ENCODE measurements at regions not wholly inside any gene's neighbourhood (a gene's known extent, or its start where the extent isn't known, plus 50 kb on each side); places are given as distances from the start of the nearest gene placed in this dataset.
A peak's percentile ranks its signal among the peaks of the same experiment; 100 is the strongest.

GRCh38 chr6:28776269-28777146, 147.3 kb downstream of the TRIM27 start:
- H3K79me2 ChIP-seq (ENCODE audit: insufficient read depth, low read length) = no peaks in the 10 kb centered on the region
- H4K20me1 ChIP-seq (ENCODE audit: insufficient read depth, low read length) = no peaks in the 10 kb centered on the region
- peaks cover 92% of the 10 kb centered on the region for H3K27me3 Mint-ChIP-seq (ENCODE audit: low read depth, unreplicated experiment)
- H3K4me1 ChIP-seq (ENCODE audit: insufficient read depth, low read length) = no peaks in the 10 kb centered on the region
- FAIRE-seq (no peak), DNase-seq (ENCODE audit: low read depth) (no peak)
- TF ChIP-seq CTCF (IDR thresholded peaks at IDR 0.05; ENCODE audit: insufficient read depth, low read depth, low read length) = no peak
- no peak for TF ChIP-seq EZH2 (IDR thresholded peaks at IDR 0.05; ENCODE audit: insufficient read depth, low read length)
- H3K4me3 Mint-ChIP-seq (ENCODE audit: unreplicated experiment) = no peak overlapping the region
- H3K9me3 ChIP-seq (ENCODE audit: insufficient read depth, low read depth, low read length) = no peaks in the 10 kb centered on the region
- H3K9me3 Mint-ChIP-seq (ENCODE audit: unreplicated experiment) = peaks cover 23% of the 10 kb centered on the region
- H3K4me3 ChIP-seq (ENCODE audit: insufficient read depth, low read depth, low read length) = no peak overlapping the region
- H3K4me2 ChIP-seq (ENCODE audit: low read length) = no peak overlapping the region
- H3K27ac Mint-ChIP-seq (ENCODE audit: unreplicated experiment) = peak overlapping the region; percentile 18
- H3K4me1 Mint-ChIP-seq (ENCODE audit: low read depth, unreplicated experiment) = peaks cover 3% of the 10 kb centered on the region
- H3K36me3 Mint-ChIP-seq (ENCODE audit: low read depth, unreplicated experiment) = peaks cover 4% of the 10 kb centered on the region
- no peak overlapping the region for H2AFZ ChIP-seq (ENCODE audit: low read depth, low read length)
- no peaks in the 10 kb centered on the region for H3K36me3 ChIP-seq (ENCODE audit: insufficient read depth, low read length)
- H3K27me3 ChIP-seq (ENCODE audit: insufficient read depth, low read length) = peaks cover 82% of the 10 kb centered on the region
- H3K27ac ChIP-seq (ENCODE audit: low read depth, low read length) = no peak overlapping the region
- no peak overlapping the region for H3K9ac ChIP-seq (ENCODE audit: low read length)

GRCh38 chr6:28777147-28777461, 146.7 kb downstream of the TRIM27 start:
- no peaks in the 10 kb centered on the region for H3K79me2 ChIP-seq (ENCODE audit: insufficient read depth, low read length)
- H3K4me3 ChIP-seq (ENCODE audit: insufficient read depth, low read depth, low read length) = no peak overlapping the region
- no peak for FAIRE-seq
- H3K27me3 ChIP-seq (ENCODE audit: insufficient read depth, low read length) = peaks cover 81% of the 10 kb centered on the region
- TF ChIP-seq EZH2 (IDR thresholded peaks at IDR 0.05; ENCODE audit: insufficient read depth, low read length) (no peak), CTCF (IDR thresholded peaks at IDR 0.05; ENCODE audit: insufficient read depth, low read depth, low read length) (no peak)
- peaks cover 25% of the 10 kb centered on the region for H3K9me3 Mint-ChIP-seq (ENCODE audit: unreplicated experiment)
- H3K9me3 ChIP-seq (ENCODE audit: insufficient read depth, low read depth, low read length) = no peaks in the 10 kb centered on the region
- H3K36me3 ChIP-seq (ENCODE audit: insufficient read depth, low read length) = no peaks in the 10 kb centered on the region
- H3K36me3 Mint-ChIP-seq (ENCODE audit: low read depth, unreplicated experiment) = peaks cover 4% of the 10 kb centered on the region
- no peak overlapping the region for H3K27ac ChIP-seq (ENCODE audit: low read depth, low read length)
- no peaks in the 10 kb centered on the region for H3K4me1 ChIP-seq (ENCODE audit: insufficient read depth, low read length)
- no peak overlapping the region for H3K9ac ChIP-seq (ENCODE audit: low read length)
- H3K4me1 Mint-ChIP-seq (ENCODE audit: low read depth, unreplicated experiment) = peaks cover 3% of the 10 kb centered on the region
- no peaks in the 10 kb centered on the region for H4K20me1 ChIP-seq (ENCODE audit: insufficient read depth, low read length)
- H3K4me3 Mint-ChIP-seq (ENCODE audit: unreplicated experiment) = no peak overlapping the region
- no peak overlapping the region for H2AFZ ChIP-seq (ENCODE audit: low read depth, low read length)
- no peak overlapping the region for H3K4me2 ChIP-seq (ENCODE audit: low read length)
- H3K27me3 Mint-ChIP-seq (ENCODE audit: low read depth, unreplicated experiment) = peaks cover 92% of the 10 kb centered on the region
- H3K27ac Mint-ChIP-seq (ENCODE audit: unreplicated experiment) = no peak overlapping the region
- no peak for DNase-seq (ENCODE audit: low read depth)

GRCh38 chr6:28782113-28782673, 141.6 kb downstream of the TRIM27 start:
- Histone ChIP-seq H3K27me3 (ENCODE audit: insufficient read depth, low read length) (peaks cover 67% of the 10 kb centered on the region), H3K27ac (ENCODE audit: low read depth, low read length) (no peak overlapping the region), H3K9me3 (ENCODE audit: insufficient read depth, low read depth, low read length) (no peaks in the 10 kb centered on the region), H3K36me3 (ENCODE audit: insufficient read depth, low read length) (no peaks in the 10 kb centered on the region), H4K20me1 (ENCODE audit: insufficient read depth, low read length) (no peaks in the 10 kb centered on the region), H3K9ac (ENCODE audit: low read length) (no peak overlapping the region), H2AFZ (ENCODE audit: low read depth, low read length) (no peak overlapping the region), H3K4me1 (ENCODE audit: insufficient read depth, low read length) (no peaks in the 10 kb centered on the region), H3K4me3 (ENCODE audit: insufficient read depth, low read depth, low read length) (no peak overlapping the region), H3K4me2 (ENCODE audit: low read length) (no peak overlapping the region), H3K79me2 (ENCODE audit: insufficient read depth, low read length) (no peaks in the 10 kb centered on the region)
- TF ChIP-seq CTCF (IDR thresholded peaks at IDR 0.05; ENCODE audit: insufficient read depth, low read depth, low read length) = no peak
- no peak for TF ChIP-seq EZH2 (IDR thresholded peaks at IDR 0.05; ENCODE audit: insufficient read depth, low read length)
- Mint-ChIP-seq H3K27me3 (ENCODE audit: low read depth, unreplicated experiment) (peaks cover 89% of the 10 kb centered on the region), H3K36me3 (ENCODE audit: low read depth, unreplicated experiment) (peaks cover 2% of the 10 kb centered on the region), H3K27ac (ENCODE audit: unreplicated experiment) (no peak overlapping the region), H3K4me3 (ENCODE audit: unreplicated experiment) (no peak overlapping the region), H3K9me3 (ENCODE audit: unreplicated experiment) (peaks cover 21% of the 10 kb centered on the region), H3K4me1 (ENCODE audit: low read depth, unreplicated experiment) (no peaks in the 10 kb centered on the region)
- DNase-seq (ENCODE audit: low read depth) (no peak), FAIRE-seq (no peak)
